Mesodermal cell (in vitro differentiated cells): ENCODE measurements at regions not wholly inside any gene's neighbourhood (a gene's known extent, or its start where the extent isn't known, plus 50 kb on each side); places are given as distances from the start of the nearest gene placed in this dataset.

Experiments used
- H3K27ac ChIP-seq: 2 replicates; pipeline ENCODE4 v1.7.0; 2013; ENCODE audit warnings: mild to moderate bottlenecking, low read depth, low read length, moderate library complexity; ENCODE audit not compliant: severe bottlenecking
- H3K36me3 ChIP-seq: 2 replicates; pipeline ENCODE4 v1.7.1; 2013; ENCODE audit warnings: mild to moderate bottlenecking, low read length, moderate library complexity; ENCODE audit not compliant: control insufficient read depth, insufficient read depth
- H3K4me1 ChIP-seq: one replicate; pipeline ENCODE4 v1.7.1; 2013; ENCODE audit warnings: mild to moderate bottlenecking, low read length; ENCODE audit not compliant: insufficient read depth, control insufficient read depth, poor library complexity, severe bottlenecking
- H3K4me3 ChIP-seq: 2 replicates; pipeline ENCODE4 v1.7.0; 2013; ENCODE audit warnings: low read length, control low read depth, mild to moderate bottlenecking; ENCODE audit not compliant: insufficient read depth, poor library complexity, severe bottlenecking; ENCODE audit errors: extremely low read depth
- H3K9me3 ChIP-seq: 2 replicates; pipeline ENCODE4 v1.7.1; 2013; ENCODE audit warnings: mild to moderate bottlenecking, low read length, moderate library complexity; ENCODE audit not compliant: control insufficient read depth
- WGBS, 2 experiments: methylation state at CpG; one replicate each; pipeline ENCODE4 v1.1.5; 2013; ENCODE audit warnings: missing lambda C conversion rate in 2 of 2; ENCODE audit not compliant: insufficient coverage in 2 of 2; 5-methylcytosine and 5-hydroxymethylcytosine counted together

GRCh38 chr16:9351841-9352434 is 260.5 kb downstream of the HAPSTR1 start:
- peaks cover 17% of the 10 kb centered on the region for H3K9me3 ChIP-seq
- WGBS, 2 experiments: 88 to 100% methylated on average over 1 of the region's 1 CpG

GRCh38 chr16:9357829-9358228 is 266.4 kb downstream of the HAPSTR1 start:
- no peak overlapping the region for H3K27ac ChIP-seq
- H3K9me3 ChIP-seq: peaks cover 11% of the 10 kb centered on the region
- no peaks in the 10 kb centered on the region for H3K36me3 ChIP-seq
- WGBS, 2 experiments: 80% methylated on average over 1 of the region's 2 CpGs; no CpG with 5 or more reads in 1 of the 2 experiments
- no peaks in the 10 kb centered on the region for H3K4me1 ChIP-seq
- no peak overlapping the region for H3K4me3 ChIP-seq

More at GRCh38 chr16:9351841-9352434, 260.5 kb downstream of the HAPSTR1 start:
- Histone ChIP-seq H3K4me1 (no peaks in the 10 kb centered on the region), H3K36me3 (no peaks in the 10 kb centered on the region), H3K27ac (no peak overlapping the region), H3K4me3 (no peak overlapping the region)

GRCh38 chr16:9360075-9360474 is 268.6 kb downstream of the HAPSTR1 start:
- Histone ChIP-seq H3K27ac (no peak overlapping the region), H3K4me3 (no peak overlapping the region), H3K9me3 (peaks cover 11% of the 10 kb centered on the region), H3K4me1 (no peaks in the 10 kb centered on the region), H3K36me3 (no peaks in the 10 kb centered on the region)
- 93 to 97% methylated on average over 7 of the region's 7 CpGs for WGBS, 2 experiments

- no peak overlapping the region for H3K27ac ChIP-seq
- peaks cover 5% of the 10 kb centered on the region for H3K9me3 ChIP-seq
- no peaks in the 10 kb centered on the region for H3K36me3 ChIP-seq
- 92 to 98% methylated on average over 8 of the region's 8 CpGs for WGBS, 2 experiments
- H3K4me1 ChIP-seq: peaks cover 4% of the 10 kb centered on the region
- no peak overlapping the region for H3K4me3 ChIP-seq
Observed at GRCh38 chr16:9362050-9362449, 270.6 kb downstream of the HAPSTR1 start.

GRCh38 chr16:9362604-9363003 is 271.2 kb downstream of the HAPSTR1 start:
- peaks cover 6% of the 10 kb centered on the region for H3K4me1 ChIP-seq
- H3K36me3 ChIP-seq: no peaks in the 10 kb centered on the region
- no peak overlapping the region for H3K27ac ChIP-seq
- no peaks in the 10 kb centered on the region for H3K9me3 ChIP-seq
- WGBS, 2 experiments: 97 to 100% methylated on average over 1 to 3 of the region's 3 CpGs
- no peak overlapping the region for H3K4me3 ChIP-seq

GRCh38 chr16:9363520-9363919 is 272.1 kb downstream of the HAPSTR1 start:
- H3K4me1 ChIP-seq: peaks cover 6% of the 10 kb centered on the region
- H3K27ac ChIP-seq: no peak overlapping the region
- 88 to 97% methylated on average over 5 to 8 of the region's 10 CpGs for WGBS, 2 experiments
- no peaks in the 10 kb centered on the region for H3K9me3 ChIP-seq
- H3K36me3 ChIP-seq: no peaks in the 10 kb centered on the region
- H3K4me3 ChIP-seq: no peak overlapping the region

- Histone ChIP-seq H3K4me3 (no peak overlapping the region), H3K9me3 (no peaks in the 10 kb centered on the region), H3K36me3 (no peaks in the 10 kb centered on the region), H3K27ac (no peak overlapping the region), H3K4me1 (peaks cover 6% of the 10 kb centered on the region)
- 88% methylated on average over 1 of the region's 2 CpGs; no CpG with 5 or more reads in 1 of the 2 experiments for WGBS, 2 experiments
Observed at GRCh38 chr16:9364721-9365369, 273.4 kb downstream of the HAPSTR1 start.

- Histone ChIP-seq H3K4me1 (peaks cover 6% of the 10 kb centered on the region), H3K36me3 (no peaks in the 10 kb centered on the region), H3K9me3 (no peaks in the 10 kb centered on the region), H3K4me3 (no peak overlapping the region), H3K27ac (no peak overlapping the region)
- 89 to 100% methylated on average over 1 of the region's 1 CpG for WGBS, 2 experiments
Observed at GRCh38 chr16:9365370-9365728, 273.9 kb downstream of the HAPSTR1 start.

- Histone ChIP-seq H3K36me3 (no peaks in the 10 kb centered on the region), H3K27ac (no peak overlapping the region), H3K4me1 (peaks cover 6% of the 10 kb centered on the region), H3K9me3 (no peaks in the 10 kb centered on the region), H3K4me3 (no peak overlapping the region)
- WGBS, 2 experiments: 90 to 94% methylated on average over 7 to 8 of the region's 8 CpGs
Observed at GRCh38 chr16:9366048-9366969, 274.9 kb downstream of the HAPSTR1 start.

- Histone ChIP-seq H3K4me3 (no peak overlapping the region), H3K9me3 (no peaks in the 10 kb centered on the region), H3K4me1 (peaks cover 30% of the 10 kb centered on the region), H3K36me3 (no peaks in the 10 kb centered on the region), H3K27ac (no peak overlapping the region)
- 33 to 53% methylated on average over 7 to 8 of the region's 9 CpGs for WGBS, 2 experiments
Observed at GRCh38 chr16:9370061-9370491, 278.6 kb downstream of the HAPSTR1 start.
